A673 (cell line): ENCODE measurements at regions not wholly inside any gene's neighbourhood (a gene's known extent, or its start where the extent isn't known, plus 50 kb on each side); places are given as distances from the start of the nearest gene placed in this dataset.

ENCODE experiments used
- BruUV-seq: library from RNA; stranded (reverse); fragments of 400-500 nt; replicated peaks from 2 replicates; lab custom pipeline; 2021; lab: Mats Ljungman, UMichigan
- CTCF ChIA-PET: fragments of 300-600 bp; sonication (Branson Sonifier 250); formaldehyde crosslinking; loops from one replicate; lab custom pipeline; 2022; ENCODE audit warnings: antibody characterized with exemption; lab: Charles Lee
- POLR2A ChIA-PET: fragments of 300-600 bp; sonication (Branson Sonifier 250); formaldehyde crosslinking; loops from one replicate; lab custom pipeline; 2022; ENCODE audit warnings: antibody characterized with exemption; ENCODE audit not compliant: low non-redundant PET; lab: Charles Lee
- DNase-seq: peaks from one replicate; pipeline ENCODE4 v3.0.0-alpha.2; 2015; ENCODE audit warnings: low spot score
- H3K27ac ChIP-seq: fragments of 200-600 bp; sonication (generic); 2 replicates; pipeline ENCODE4 v1.5.1; 2016; ENCODE audit warnings: mixed run types, low read depth, mild to moderate bottlenecking, mixed read lengths, antibody characterized with exemption, low read length; ENCODE audit not compliant: poor library complexity, severe bottlenecking
- H3K27me3 ChIP-seq: fragments of 200-600 bp; sonication (generic); replicated peaks from 2 replicates; pipeline ENCODE4 v1.6.1; 2017; ENCODE audit warnings: mixed run types, low read depth, mild to moderate bottlenecking, mixed read lengths, antibody characterized with exemption, low read length; ENCODE audit not compliant: insufficient read depth, poor library complexity
- H3K36me3 ChIP-seq: fragments of 200-600 bp; sonication (generic); 2 replicates; pipeline ENCODE4 v1.6.1; 2016; ENCODE audit warnings: mixed run types, mild to moderate bottlenecking, mixed read lengths, antibody characterized with exemption, low read length; ENCODE audit not compliant: insufficient read depth, poor library complexity, severe bottlenecking
- H3K4me1 ChIP-seq: fragments of 200-600 bp; sonication (generic); 2 replicates; pipeline ENCODE4 v1.6.1; 2017; ENCODE audit warnings: mixed run types, mild to moderate bottlenecking, mixed read lengths, antibody characterized with exemption, low read length; ENCODE audit not compliant: insufficient read depth, poor library complexity, severe bottlenecking
- H3K4me3 ChIP-seq: fragments of 200-600 bp; sonication (generic); 2 replicates; pipeline ENCODE4 v1.5.1; 2016; ENCODE audit warnings: low read depth, mixed run types, mild to moderate bottlenecking, mixed read lengths, low read length; ENCODE audit not compliant: poor library complexity, severe bottlenecking
- H3K9me3 ChIP-seq: fragments of 200-600 bp; sonication (generic); 2 replicates; pipeline ENCODE4 v1.6.1; 2016; ENCODE audit warnings: mixed run types, low read depth, mild to moderate bottlenecking, mixed read lengths, antibody characterized with exemption, low read length; ENCODE audit not compliant: poor library complexity, severe bottlenecking
- CTCF ChIP-seq: fragments of 300-800, 200-600 bp; sonication (generic); conservative IDR thresholded peaks from 2 replicates; pipeline ENCODE4 v1.5.1; 2017; ENCODE audit warnings: low read depth, mild to moderate bottlenecking, antibody characterized with exemption, low read length, moderate library complexity, mixed read lengths
- EZH2 ChIP-seq: fragments of 200-600 bp; sonication (generic); IDR thresholded peaks from 2 replicates; pipeline ENCODE4 v1.6.1; 2017; ENCODE audit warnings: borderline replicate concordance, low read depth, mild to moderate bottlenecking, mixed read lengths, antibody characterized with exemption, low read length; ENCODE audit not compliant: poor library complexity, severe bottlenecking
- intact Hi-C: fragments of 100-400 bp; cut with micrococcal nuclease; formaldehyde crosslinking; loops from one replicate; pipeline ENCODE4 v1.10.0; 2022; ENCODE audit not compliant: unreplicated experiment

GRCh38 chr1:115501476-115501875 lies 140.3 kb upstream of the VANGL1 start:
- no TSS peak for BruUV-seq

GRCh38 chr1:115499253-115499652 lies 142.5 kb upstream of the VANGL1 start:
- no peaks in the 10 kb centered on the region for H3K9me3 ChIP-seq
- BruUV-seq, result no TSS peak
- no peak overlapping the region for H3K27ac ChIP-seq
- H3K27me3 ChIP-seq, result no peaks in the 10 kb centered on the region
- H3K4me3 ChIP-seq, result no peak overlapping the region
- no peaks in the 10 kb centered on the region for H3K36me3 ChIP-seq
- intact Hi-C loops, result no loop called here
- ChIA-PET CTCF (interaction anchor here (0.6 kb wide), 1 partner anchor 248 kb away, joined by 6 read pairs; no protein-coding TSS in a partner anchor), POLR2A (no interaction called here)
- no peak for DNase-seq
- TF ChIP-seq EZH2 (no peak), CTCF (no peak)
- H3K4me1 ChIP-seq, result peaks cover 9% of the 10 kb centered on the region

More at GRCh38 chr1:115501476-115501875, 140.3 kb upstream of the VANGL1 start:
- Histone ChIP-seq H3K4me3 (no peak overlapping the region), H3K27me3 (no peaks in the 10 kb centered on the region), H3K4me1 (peaks cover 5% of the 10 kb centered on the region), H3K9me3 (no peaks in the 10 kb centered on the region), H3K27ac (no peak overlapping the region), H3K36me3 (no peaks in the 10 kb centered on the region)
- POLR2A ChIA-PET, result interaction anchor here (0.5 to 0.6 kb wide), 2 partner anchors 13 to 1566 kb away, joined by 5 to 8 read pairs; no protein-coding TSS in a partner anchor
- CTCF ChIA-PET, result no interaction called here
- no peak for DNase-seq
- TF ChIP-seq EZH2, result no peak
- no peak for TF ChIP-seq CTCF
- intact Hi-C loops, result no loop called here

GRCh38 chr1:115496904-115497527 lies 144.8 kb upstream of the VANGL1 start:
- TF ChIP-seq EZH2 (no peak), CTCF (no peak)
- peaks cover 9% of the 10 kb centered on the region for H3K4me1 ChIP-seq
- H3K4me3 ChIP-seq, result no peak overlapping the region
- CTCF ChIA-PET, result no interaction called here
- DNase-seq, result peak; percentile 38
- H3K27ac ChIP-seq, result no peak overlapping the region
- H3K36me3 ChIP-seq, result no peaks in the 10 kb centered on the region
- H3K27me3 ChIP-seq, result no peaks in the 10 kb centered on the region
- POLR2A ChIA-PET, result no interaction called here
- no peaks in the 10 kb centered on the region for H3K9me3 ChIP-seq
- BruUV-seq, result no TSS peak
- intact Hi-C loops, result no loop called here
